Uterus (tissue), 2 donors: ENCODE measurements at regions not wholly inside any gene's neighbourhood (a gene's known extent, or its start where the extent isn't known, plus 50 kb on each side); places are given as distances from the start of the nearest gene placed in this dataset.

Source experiments
- CTCF ChIP-seq, 4 experiments: fragments of 200-600 bp in 2 of 4; fragments of 450-650 bp in 2 of 4; sonication (generic) in 2 of 4; IDR thresholded peaks; one replicate each; pipeline ENCODE4 v1.5.1; 2016 to 2019; ENCODE audit warnings: antibody characterized with exemption in 4 of 4, mild to moderate bottlenecking in 2 of 4, moderate library complexity in 1 of 4
- POLR2A ChIP-seq, 2 donors: fragments of 450-650 bp; IDR thresholded peaks; one replicate each; pipeline ENCODE4 v1.6.1; 2016; ENCODE audit warnings: antibody characterized with exemption in 2 of 2, mild to moderate bottlenecking in 1 of 2, moderate library complexity in 1 of 2

- TF ChIP-seq CTCF (IDR thresholded peaks at IDR 0.05) (no peak), POLR2A (IDR thresholded peaks at IDR 0.05) (no peak)
Measured at GRCh38 chr6:43910638-43911353, 140.8 kb downstream of the VEGFA start.
